Natural killer cell (primary cell): ENCODE measurements at regions not wholly inside any gene's neighbourhood (a gene's known extent, or its start where the extent isn't known, plus 50 kb on each side); places are given as distances from the start of the nearest gene placed in this dataset.

ENCODE experiments used
- ATAC-seq, 3 donors: fragments of 150-1000 bp in 2 of 3; fragments of 200-7000 bp in 1 of 3; cut with Tn5 transposase; 1 replicate in 1 of 3; 2 replicates in 2 of 3; pipeline ENCODE4 v1.10.0; 2021; ENCODE audit warnings: mild to moderate bottlenecking in 2 of 3, moderate library complexity in 2 of 3
- DNase-seq, 2 donors: peaks; one replicate each; pipeline versions ENCODE4 v3.0.0 to v3.0.0-alpha.2; 2013 to 2021; ENCODE audit warnings: mixed read lengths in 1 of 2
- H3K27ac ChIP-seq: one replicate; pipeline ENCODE4 v1.5.1; 2013; ENCODE audit warnings: mild to moderate bottlenecking, low read length
- H3K27me3 ChIP-seq: one replicate; pipeline ENCODE4 v1.6.1; 2013; ENCODE audit warnings: low read length; ENCODE audit not compliant: control insufficient read depth, insufficient read depth
- H3K36me3 ChIP-seq: one replicate; pipeline ENCODE4 v1.6.1; 2013; ENCODE audit warnings: low read length; ENCODE audit not compliant: control insufficient read depth, insufficient read depth
- H3K4me1 ChIP-seq: one replicate; pipeline ENCODE4 v1.6.1; 2013; ENCODE audit warnings: low read length; ENCODE audit not compliant: control insufficient read depth, insufficient read depth
- H3K4me3 ChIP-seq: one replicate; pipeline ENCODE4 v1.5.1; 2013; ENCODE audit warnings: low read length
- H3K9me3 ChIP-seq: one replicate; pipeline ENCODE4 v1.6.1; 2013; ENCODE audit warnings: low read length; ENCODE audit not compliant: control insufficient read depth, insufficient read depth
- H3K27ac Mint-ChIP-seq, 2 donors: one replicate each; pipeline ENCODE4 v1.8.0; 2022; ENCODE audit warnings: mild to moderate bottlenecking in 2 of 2, mixed read lengths in 2 of 2, moderate library complexity in 1 of 2
- H3K27me3 Mint-ChIP-seq, 2 donors: one replicate each; pipeline ENCODE4 v1.8.0; 2022; ENCODE audit warnings: low read depth in 2 of 2, mixed read lengths in 2 of 2
- H3K36me3 Mint-ChIP-seq: one replicate; pipeline ENCODE4 v1.8.0; 2022; ENCODE audit warnings: mixed read lengths
- H3K4me1 Mint-ChIP-seq, 2 donors: one replicate each; pipeline ENCODE4 v1.8.0; 2022; ENCODE audit warnings: mixed read lengths in 2 of 2
- H3K4me3 Mint-ChIP-seq: one replicate; pipeline ENCODE4 v1.8.0; 2022; ENCODE audit warnings: mild to moderate bottlenecking, moderate library complexity, mixed read lengths
- H3K9me3 Mint-ChIP-seq, 2 donors: one replicate each; pipeline ENCODE4 v1.8.0; 2022; ENCODE audit warnings: mixed read lengths in 2 of 2
- CTCF ChIP-seq: fragments of 200-600 bp; IDR thresholded peaks from one replicate; pipeline ENCODE4 v1.8.0; 2022; ENCODE audit warnings: antibody characterized with exemption
- WGBS: methylation state at CpG from one replicate; pipeline ENCODE4 v1.1.7; 2013; ENCODE audit warnings: missing lambda C conversion rate; ENCODE audit not compliant: insufficient coverage; 5-methylcytosine and 5-hydroxymethylcytosine counted together
- intact Hi-C: fragments of 100-400 bp; cut with micrococcal nuclease; formaldehyde crosslinking; loops from one replicate; pipeline ENCODE4 v1.14.2; 2022

GRCh38 chr11:115052601-115053000 is 374.3 kb downstream of the NXPE2 start:
- H3K27me3 ChIP-seq, result no peaks in the 10 kb centered on the region
- ATAC-seq (no peak), DNase-seq (no peak)
- H3K27ac ChIP-seq, result no peak overlapping the region
- H3K4me3 Mint-ChIP-seq, result no peak overlapping the region
- WGBS, result 89% methylated on average over 9 of the region's 9 CpGs
- H3K4me1 ChIP-seq, result no peaks in the 10 kb centered on the region
- H3K27ac Mint-ChIP-seq, result no peak overlapping the region
- no peaks in the 10 kb centered on the region for H3K27me3 Mint-ChIP-seq
- TF ChIP-seq CTCF, result no peak
- H3K4me1 Mint-ChIP-seq, result no peaks in the 10 kb centered on the region
- no peaks in the 10 kb centered on the region for H3K36me3 Mint-ChIP-seq
- intact Hi-C loops, result no loop called here
- H3K9me3 ChIP-seq, result peaks cover 5% of the 10 kb centered on the region
- no peak overlapping the region for H3K4me3 ChIP-seq
- H3K36me3 ChIP-seq, result no peaks in the 10 kb centered on the region
- H3K9me3 Mint-ChIP-seq, result peaks cover 3 to 11% of the 10 kb centered on the region in 2 donors

GRCh38 chr11:115054570-115055538 is 376.5 kb downstream of the NXPE2 start:
- Mint-ChIP-seq H3K9me3 (peaks cover 3 to 11% of the 10 kb centered on the region in 2 donors), H3K4me1 (no peaks in the 10 kb centered on the region), H3K4me3 (no peak overlapping the region), H3K36me3 (no peaks in the 10 kb centered on the region), H3K27me3 (no peaks in the 10 kb centered on the region), H3K27ac (no peak overlapping the region)
- H3K36me3 ChIP-seq, result no peaks in the 10 kb centered on the region
- no peaks in the 10 kb centered on the region for H3K4me1 ChIP-seq
- DNase-seq, result no peak
- no peak for TF ChIP-seq CTCF
- WGBS, result 87% methylated on average over 13 of the region's 13 CpGs
- no peaks in the 10 kb centered on the region for H3K27me3 ChIP-seq
- no peak overlapping the region for H3K27ac ChIP-seq
- no peak for ATAC-seq
- H3K9me3 ChIP-seq, result peaks cover 5% of the 10 kb centered on the region
- intact Hi-C loops, result no loop called here
- H3K4me3 ChIP-seq, result no peak overlapping the region

DNA sequence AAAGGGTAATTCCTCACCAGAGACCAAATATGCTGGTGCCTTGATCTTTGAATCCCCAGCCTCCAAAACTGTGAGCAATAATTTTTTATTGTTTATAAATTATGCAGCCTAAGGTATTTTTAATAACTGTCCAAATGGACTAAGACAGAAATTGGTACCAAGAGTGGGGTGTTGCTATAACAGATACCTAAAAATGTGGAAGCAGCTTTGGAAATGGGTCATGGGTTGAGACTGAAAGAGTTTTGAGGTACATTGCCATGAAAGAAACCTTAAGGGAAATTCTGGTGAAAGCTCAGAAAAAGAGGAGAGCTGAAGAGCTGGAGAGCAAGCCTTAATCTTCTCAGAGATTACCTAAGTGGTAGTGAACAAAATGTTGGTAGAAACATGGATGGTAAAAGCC is 378.2 kb downstream of the NXPE2 start:
- no peak overlapping the region for H3K27ac Mint-ChIP-seq
- no peaks in the 10 kb centered on the region for H3K36me3 ChIP-seq
- no peaks in the 10 kb centered on the region for H3K27me3 Mint-ChIP-seq
- no peak overlapping the region for H3K4me3 Mint-ChIP-seq
- ATAC-seq (no peak), DNase-seq (no peak)
- no peak overlapping the region for H3K4me3 ChIP-seq
- H3K27ac ChIP-seq, result no peak overlapping the region
- H3K4me1 Mint-ChIP-seq, result no peaks in the 10 kb centered on the region
- TF ChIP-seq CTCF, result no peak
- H3K9me3 ChIP-seq, result peaks cover 5% of the 10 kb centered on the region
- H3K27me3 ChIP-seq, result no peaks in the 10 kb centered on the region
- peaks cover 3 to 11% of the 10 kb centered on the region in 2 donors for H3K9me3 Mint-ChIP-seq
- no peaks in the 10 kb centered on the region for H3K36me3 Mint-ChIP-seq
- no peaks in the 10 kb centered on the region for H3K4me1 ChIP-seq
- intact Hi-C loops, result no loop called here
